ENCODE measurements at regions not wholly inside any gene's neighbourhood (a gene's known extent, or its start where the extent isn't known, plus 50 kb on each side); places are given as distances from the start of the nearest gene placed in this dataset.

GRCh38 chr13:85997587-85997986 is 198.4 kb upstream of the SLITRK6 start:
- TF ChIP-seq CTCF (IDR thresholded peaks at IDR 0.05) (no peak), ZFX (IDR thresholded peaks at IDR 0.05; ENCODE audit: borderline replicate concordance) (no peak)
